ENCODE measurements at regions not wholly inside any gene's neighbourhood (a gene's known extent, or its start where the extent isn't known, plus 50 kb on each side); places are given as distances from the start of the nearest gene placed in this dataset.

- in situ Hi-C loops (cut with HindIII; ENCODE audit: low pct_unique_long_range_greater_than_20kb, low sequenced_read_pairs) (no loop called here), intact Hi-C loops (cut with micrococcal nuclease; ENCODE audit: unreplicated experiment) (no loop called here)
- BruUV-seq (replicated peaks), result no TSS peak
- TF ChIP-seq, protein P1, sequence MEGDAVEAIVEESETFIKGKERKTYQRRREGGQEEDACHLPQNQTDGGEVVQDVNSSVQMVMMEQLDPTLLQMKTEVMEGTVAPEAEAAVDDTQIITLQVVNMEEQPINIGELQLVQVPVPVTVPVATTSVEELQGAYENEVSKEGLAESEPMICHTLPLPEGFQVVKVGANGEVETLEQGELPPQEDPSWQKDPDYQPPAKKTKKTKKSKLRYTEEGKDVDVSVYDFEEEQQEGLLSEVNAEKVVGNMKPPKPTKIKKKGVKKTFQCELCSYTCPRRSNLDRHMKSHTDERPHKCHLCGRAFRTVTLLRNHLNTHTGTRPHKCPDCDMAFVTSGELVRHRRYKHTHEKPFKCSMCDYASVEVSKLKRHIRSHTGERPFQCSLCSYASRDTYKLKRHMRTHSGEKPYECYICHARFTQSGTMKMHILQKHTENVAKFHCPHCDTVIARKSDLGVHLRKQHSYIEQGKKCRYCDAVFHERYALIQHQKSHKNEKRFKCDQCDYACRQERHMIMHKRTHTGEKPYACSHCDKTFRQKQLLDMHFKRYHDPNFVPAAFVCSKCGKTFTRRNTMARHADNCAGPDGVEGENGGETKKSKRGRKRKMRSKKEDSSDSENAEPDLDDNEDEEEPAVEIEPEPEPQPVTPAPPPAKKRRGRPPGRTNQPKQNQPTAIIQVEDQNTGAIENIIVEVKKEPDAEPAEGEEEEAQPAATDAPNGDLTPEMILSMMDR (IDR thresholded peaks at IDR 0.05), result no peak
- TF ChIP-seq POLR2AphosphoS5 (IDR thresholded peaks at IDR 0.05; ENCODE audit: low read depth, low read length), result no peak
- TF ChIP-seq TCF7L2 (IDR thresholded peaks at IDR 0.05; ENCODE audit: low read depth, low read length), result no peak
- TF ChIP-seq SIN3A (IDR thresholded peaks at IDR 0.05; ENCODE audit: borderline replicate concordance, insufficient read depth, low read depth, low read length), result no peak
- TF ChIP-seq REST (IDR thresholded peaks at IDR 0.05; ENCODE audit: insufficient read depth in 1 of 2, low read depth in 2 of 2, low read length in 1 of 2), result no peak
- Histone ChIP-seq H3K9me3 (ENCODE audit: control insufficient read depth, insufficient read depth, low read depth, low read length) (no peaks in the 10 kb centered on the region), H3K4me3 (ENCODE audit: low read depth in 2 of 2, low read length in 2 of 2) (no peak overlapping the region), H3K36me3 (ENCODE audit: control insufficient read depth, insufficient read depth, low read length) (no peaks in the 10 kb centered on the region), H3K27ac (ENCODE audit: low read length) (no peak overlapping the region), H3K4me1 (ENCODE audit: control insufficient read depth, insufficient read depth, low read length) (peaks cover 5% of the 10 kb centered on the region; the same call in 1 of the 2 replicates), H3K27me3 (ENCODE audit: control insufficient read depth, insufficient read depth, low read length) (no peaks in the 10 kb centered on the region)
- ChIA-PET CTCF (no interaction called here), POLR2A (interaction anchor here (0.5 kb wide), 1 partner anchor 13 kb away, joined by 7 read pairs; no protein-coding TSS in a partner anchor)
- ATAC-seq (no peak), DNase-seq (ENCODE audit: low read depth, low spot score) (no peak)
Measured at GRCh38 chr10:42938351-42938750, 138.5 kb upstream of the RET start.

GRCh38 chr10:42939237-42939636, 137.6 kb upstream of the RET start:
- intact Hi-C loops (cut with micrococcal nuclease; ENCODE audit: unreplicated experiment), result no loop called here
- DNase-seq (ENCODE audit: low read depth, low spot score) (no peak), ATAC-seq (no peak)
- H3K4me3 ChIP-seq (ENCODE audit: low read depth in 2 of 2, low read length in 2 of 2), result no peak overlapping the region
- in situ Hi-C loops (cut with HindIII; ENCODE audit: low pct_unique_long_range_greater_than_20kb, low sequenced_read_pairs), result no loop called here
- TF ChIP-seq, protein P1 (IDR thresholded peaks at IDR 0.05), result no peak
- TF ChIP-seq SIN3A (IDR thresholded peaks at IDR 0.05; ENCODE audit: borderline replicate concordance, insufficient read depth, low read depth, low read length) (no peak), POLR2AphosphoS5 (IDR thresholded peaks at IDR 0.05; ENCODE audit: low read depth, low read length) (no peak), REST (IDR thresholded peaks at IDR 0.05; ENCODE audit: insufficient read depth in 1 of 2, low read depth in 2 of 2, low read length in 1 of 2) (no peak), TCF7L2 (IDR thresholded peaks at IDR 0.05; ENCODE audit: low read depth, low read length) (no peak)
- no peaks in the 10 kb centered on the region for H3K27me3 ChIP-seq (ENCODE audit: control insufficient read depth, insufficient read depth, low read length)
- H3K27ac ChIP-seq (ENCODE audit: low read length), result no peak overlapping the region
- CTCF ChIA-PET, result interaction anchor here (0.6 kb wide), 1 partner anchor 74 kb away, joined by 3 read pairs; no protein-coding TSS in a partner anchor
- no TSS peak for BruUV-seq (replicated peaks)
- H3K36me3 ChIP-seq (ENCODE audit: control insufficient read depth, insufficient read depth, low read length), result no peaks in the 10 kb centered on the region
- no peaks in the 10 kb centered on the region for H3K9me3 ChIP-seq (ENCODE audit: control insufficient read depth, insufficient read depth, low read depth, low read length)
- POLR2A ChIA-PET, result no interaction called here
- H3K4me1 ChIP-seq (ENCODE audit: control insufficient read depth, insufficient read depth, low read length), result peaks cover 5% of the 10 kb centered on the region; the same call in 1 of the 2 replicates
